HG02973 (cell line): ENCODE measurements at regions not wholly inside any gene's neighbourhood (a gene's known extent, or its start where the extent isn't known, plus 50 kb on each side); places are given as distances from the start of the nearest gene placed in this dataset.
A peak's percentile ranks its signal among the peaks of the same experiment; 100 is the strongest.
"Not testable (repeated sequence)": the region's sequence is repeated elsewhere in the genome, so short reads cannot be mapped to it uniquely, and the experiment has no call there.

Source experiments
- ATAC-seq: cut with Tn5 transposase; IDR thresholded peaks from one replicate; pipeline ENCODE4 v1.9.1; 2021; ENCODE audit warnings: moderate library complexity; ENCODE audit not compliant: unreplicated experiment

DNA sequence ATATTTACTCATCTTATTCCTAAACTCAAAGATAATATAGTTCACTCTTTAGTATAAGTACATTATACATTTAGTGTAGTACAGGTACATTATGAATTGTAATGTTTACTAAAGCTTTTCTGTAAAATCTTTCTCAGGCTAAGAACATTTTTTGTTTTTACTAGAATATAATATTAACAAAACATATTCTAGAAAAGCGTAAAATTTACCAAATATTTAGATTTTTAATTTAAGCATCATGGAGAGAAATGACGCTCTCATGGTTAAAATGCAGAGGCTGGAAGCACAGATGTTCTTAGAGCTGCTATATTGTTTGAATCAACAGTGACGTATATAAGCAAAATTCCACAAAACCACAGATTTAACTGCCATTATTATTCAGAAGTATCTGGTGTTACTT lies 54.7 kb upstream of the NBPF15 start:
- not testable (repeated sequence) for ATAC-seq

DNA sequence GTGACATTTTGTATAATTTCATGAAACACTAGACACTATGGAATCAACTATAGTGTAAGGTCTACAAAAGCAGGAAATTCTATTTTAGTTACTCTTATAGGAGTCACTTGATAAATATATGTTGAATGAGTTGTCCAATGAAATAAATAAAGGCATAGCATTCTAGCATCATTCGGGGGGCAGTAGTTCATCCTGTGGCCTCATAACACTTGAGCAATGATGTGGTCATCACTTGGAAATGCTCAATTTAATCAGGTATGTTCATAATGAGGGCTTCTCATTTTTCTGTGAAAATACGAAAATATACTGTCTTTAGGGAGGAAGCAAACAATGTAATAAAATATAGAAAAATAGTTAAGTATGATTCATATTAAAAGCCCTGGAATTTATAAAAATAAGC lies 55.4 kb upstream of the NBPF15 start:
- not testable (repeated sequence) for ATAC-seq

DNA sequence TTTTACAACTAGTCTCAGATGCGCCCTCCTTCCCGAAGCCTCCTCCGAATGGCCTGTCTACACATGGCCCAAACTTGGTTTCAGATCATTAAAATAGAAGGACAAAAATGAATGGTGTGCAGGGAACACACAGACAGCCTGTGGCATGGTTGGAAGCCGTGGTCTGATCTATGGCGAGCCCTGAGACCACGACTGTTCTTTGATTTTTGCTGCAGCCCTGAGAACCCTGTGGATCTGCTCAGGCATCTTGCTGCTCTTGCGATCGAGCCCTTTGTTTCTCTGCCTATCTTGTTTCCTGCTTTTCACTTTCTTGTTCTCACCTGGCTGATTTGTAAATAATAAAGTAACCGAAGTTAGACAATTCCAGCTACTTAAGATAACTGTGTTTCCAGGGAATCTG lies 57.0 kb upstream of the NBPF15 start:
- ATAC-seq = not testable (repeated sequence)

DNA sequence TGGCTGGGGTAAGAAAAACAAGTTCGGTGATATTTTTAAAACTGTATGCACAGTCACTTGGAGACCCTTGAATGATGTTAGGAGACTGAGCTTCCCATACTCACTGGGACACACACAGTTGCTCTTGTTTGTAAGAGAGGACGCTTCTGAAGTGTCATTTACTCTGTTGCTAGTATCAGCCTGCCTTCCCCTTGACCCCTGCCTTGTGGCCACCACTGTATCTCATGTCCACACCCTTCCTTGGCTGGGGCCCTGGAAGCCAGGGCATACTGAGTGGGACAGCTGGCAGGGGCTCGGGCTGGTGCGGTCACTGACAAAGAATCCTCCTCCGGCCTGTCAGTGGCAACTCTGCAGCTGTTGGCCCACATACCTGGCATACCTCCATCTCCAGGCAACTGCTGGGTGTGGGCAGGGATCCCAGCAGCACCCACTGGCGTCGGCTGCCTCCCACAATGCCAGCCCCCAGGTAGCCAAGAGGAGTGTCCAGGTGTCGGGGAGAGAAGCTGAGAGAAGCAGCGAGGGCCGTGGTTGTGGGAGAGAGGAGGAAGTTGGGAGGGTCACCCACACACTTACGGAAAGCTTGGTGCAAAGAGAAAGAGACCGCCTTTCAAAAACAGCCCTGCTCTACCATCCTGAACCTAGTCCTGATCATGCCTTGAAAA lies 58.2 kb upstream of the NBPF15 start:
- not testable (repeated sequence) for ATAC-seq

DNA sequence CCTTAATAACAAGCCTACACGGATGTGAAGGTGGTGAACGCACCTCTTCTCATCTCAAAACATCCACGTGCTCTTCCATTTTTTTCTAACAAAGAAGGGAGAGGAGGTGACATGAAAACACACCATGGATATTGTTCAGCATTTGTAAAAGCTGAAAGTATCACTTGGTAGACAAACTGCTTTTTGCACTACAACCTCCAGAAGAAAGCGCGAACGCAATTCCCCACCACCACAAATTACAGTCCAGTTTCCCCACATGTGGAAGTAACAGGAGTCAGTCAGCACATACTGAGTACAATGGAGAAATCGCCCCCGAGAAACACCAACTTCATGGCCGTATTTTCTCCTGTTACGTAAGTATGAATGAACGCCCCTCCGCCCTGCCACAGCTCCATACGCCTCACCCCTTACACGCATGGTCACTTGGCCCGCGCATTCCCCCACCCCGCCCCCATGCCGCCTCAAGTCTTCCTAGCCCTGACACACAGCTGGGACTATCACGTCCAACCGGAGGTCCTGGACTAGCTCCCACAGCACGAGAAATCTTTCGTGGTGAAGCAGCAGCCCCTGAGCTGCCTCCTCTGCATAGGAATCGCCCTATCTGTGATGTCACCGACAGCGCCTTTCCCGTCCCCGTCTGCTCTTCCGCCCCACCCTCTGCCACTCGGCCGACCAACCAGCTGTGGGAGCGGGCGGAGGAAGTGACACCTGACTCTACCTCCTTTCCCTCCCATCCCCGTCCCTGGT lies 62.4 kb upstream of the NBPF15 start:
- peak; percentile 91 for ATAC-seq

DNA sequence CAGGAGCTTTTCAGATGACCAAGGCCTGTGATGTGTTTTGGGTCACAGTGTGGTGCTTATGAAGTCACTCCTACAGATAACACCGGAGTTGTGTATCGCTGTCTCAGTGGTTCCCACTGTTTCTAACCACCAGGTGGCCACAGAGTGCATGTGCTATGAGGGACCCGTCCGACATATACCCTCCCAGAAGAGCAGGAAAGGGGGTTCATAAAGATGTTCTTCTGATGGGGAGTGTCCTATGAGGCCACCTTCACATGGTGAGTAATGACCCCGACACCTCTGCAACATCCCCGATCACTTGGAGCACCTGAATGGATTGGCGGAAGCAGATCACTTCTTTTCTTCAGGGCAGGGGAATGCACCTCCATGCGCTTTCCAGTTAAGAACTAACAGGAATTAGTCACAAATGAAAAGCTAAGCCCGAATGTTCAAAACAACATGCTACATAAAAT lies 60.5 kb upstream of the PPIAL4F start:
- ATAC-seq = not testable (repeated sequence)

DNA sequence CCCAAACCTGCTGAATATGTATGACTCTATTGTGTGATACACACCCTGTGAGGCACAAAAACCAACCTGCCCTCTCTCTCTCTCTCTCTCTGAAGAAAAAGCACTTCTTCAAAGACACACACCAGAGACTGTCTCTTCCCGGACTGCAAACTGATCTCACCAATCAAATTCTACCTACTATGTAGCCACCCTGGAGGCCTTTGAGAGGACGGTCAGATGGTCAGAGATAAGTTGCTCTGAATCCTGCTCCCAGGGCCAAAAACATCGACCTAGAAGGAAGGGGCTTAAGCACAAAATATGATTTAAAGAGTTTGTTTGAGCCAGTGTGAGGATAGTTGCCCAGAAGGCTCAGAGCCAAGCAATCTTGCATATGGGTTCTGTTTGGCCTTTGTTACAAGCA lies 59.2 kb upstream of the PPIAL4F start:
- ATAC-seq = not testable (repeated sequence)

DNA sequence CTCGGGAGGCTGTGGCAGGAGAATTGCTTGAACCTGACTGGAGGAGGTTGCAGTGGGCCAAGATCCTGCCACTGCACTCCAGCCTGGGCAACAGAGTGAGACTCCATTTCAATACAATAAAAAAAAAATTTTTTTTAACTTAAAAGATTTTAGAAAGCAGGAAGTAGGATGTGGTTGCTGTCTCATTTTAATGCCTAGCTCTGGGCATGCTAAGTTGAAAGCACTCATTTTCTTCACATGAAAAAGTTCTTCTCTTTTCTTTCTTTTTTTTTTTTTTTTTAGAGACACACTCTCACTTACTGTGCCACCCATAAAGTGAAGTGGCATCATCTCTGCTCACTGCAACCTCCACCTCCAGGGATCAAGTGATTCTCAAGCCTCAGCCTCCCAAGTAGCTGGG lies 58.4 kb upstream of the PPIAL4F start:
- ATAC-seq = not testable (repeated sequence)

DNA sequence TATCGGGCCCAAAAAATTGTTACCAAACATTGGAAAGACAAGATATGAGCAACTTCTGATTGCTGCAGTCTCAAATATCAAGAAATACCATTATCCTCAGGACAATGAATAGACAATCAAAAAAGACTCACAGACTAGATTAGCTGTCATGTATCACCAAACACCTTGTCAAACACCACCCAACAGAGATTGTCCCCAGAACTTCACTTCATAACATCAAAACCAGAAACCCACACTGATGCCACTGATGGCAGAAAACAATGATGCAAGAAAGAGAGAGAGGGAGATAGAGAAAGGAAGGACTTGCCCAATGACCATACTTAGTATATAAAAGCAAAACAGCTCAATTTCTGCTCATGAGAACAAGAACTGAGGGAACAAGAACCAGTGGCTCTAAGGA lies 56.0 kb upstream of the PPIAL4F start:
- ATAC-seq = not testable (repeated sequence)

DNA sequence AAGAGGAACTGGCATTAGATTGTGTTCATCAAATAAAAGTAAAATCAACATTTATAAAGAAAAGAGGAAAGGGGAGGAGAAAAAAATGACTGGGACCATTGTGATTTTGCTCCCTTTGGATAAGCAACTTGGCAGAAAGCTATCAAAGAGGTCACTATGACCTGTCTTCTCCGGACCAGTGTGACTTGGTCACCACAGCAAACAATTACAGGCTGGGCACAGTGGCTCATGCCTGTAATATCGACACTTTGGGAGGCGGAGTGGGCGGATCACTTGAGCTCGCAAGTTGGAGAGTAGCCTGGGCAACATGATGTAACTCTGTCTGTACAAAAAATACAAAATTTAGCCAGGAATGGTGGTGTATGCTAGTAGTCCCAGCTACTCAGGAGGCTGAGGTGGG lies 55.5 kb upstream of the PPIAL4F start:
- not testable (repeated sequence) for ATAC-seq

DNA sequence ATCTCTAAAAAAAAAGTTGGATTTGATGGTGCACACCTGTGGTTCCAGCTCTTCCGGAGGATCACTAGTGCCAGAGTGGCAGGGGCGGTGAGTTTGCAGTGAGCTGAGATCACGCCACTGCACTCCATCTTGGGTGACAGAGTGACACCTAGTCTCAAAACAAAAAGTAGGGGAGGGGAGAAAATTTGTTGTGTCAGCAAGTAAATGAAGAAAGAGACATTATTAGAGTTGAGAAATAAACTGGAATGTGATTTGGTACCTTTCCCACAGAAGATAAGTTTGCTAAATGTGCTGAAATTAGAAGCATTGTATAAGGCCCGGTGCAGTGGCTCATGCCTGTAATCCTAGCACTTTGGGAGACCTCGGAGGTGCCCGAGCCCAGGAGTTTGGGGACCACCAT lies 54.0 kb upstream of the PPIAL4F start:
- not testable (repeated sequence) for ATAC-seq

DNA sequence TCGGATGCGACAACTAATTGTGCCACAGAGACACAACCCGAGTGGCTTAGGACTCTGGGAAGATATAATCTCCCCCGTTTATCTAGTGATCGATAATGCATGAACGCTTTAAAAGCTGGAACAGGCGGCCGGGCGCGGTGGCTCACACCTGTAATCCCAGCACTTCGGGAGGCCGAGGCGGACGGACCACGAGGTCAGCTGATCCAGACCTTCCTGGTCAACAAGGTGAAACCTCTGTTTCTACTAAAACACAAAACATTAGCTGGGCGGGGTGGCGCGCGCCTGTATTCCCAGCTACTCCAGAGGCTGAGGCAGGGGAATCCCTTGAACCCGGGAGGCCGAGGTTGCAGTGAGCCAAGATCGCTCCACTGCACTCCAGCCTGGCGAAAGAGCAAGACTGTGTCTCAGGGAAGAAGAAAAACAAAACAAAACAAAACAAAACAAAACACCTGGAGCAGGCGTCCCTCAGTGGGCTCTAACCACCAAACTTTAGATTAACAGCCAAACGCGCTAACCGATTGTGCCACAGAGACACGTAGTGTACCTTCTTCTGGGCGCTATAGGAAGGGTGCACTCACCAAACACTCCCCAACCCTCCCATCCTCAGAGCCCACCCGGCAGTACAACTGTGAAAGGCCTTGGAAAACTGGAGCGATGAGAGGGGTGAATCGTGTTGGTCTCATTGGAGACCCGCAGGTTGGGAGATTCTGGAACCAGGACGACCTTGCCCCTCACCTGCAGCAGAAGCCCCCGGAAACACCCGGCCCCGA lies 53.3 kb upstream of the PPIAL4F start:
- not testable (repeated sequence) for ATAC-seq
